T-helper 2 cell treated with Interferon-gamma antibody and Interleukin-4, amounts not matched to agents 100 ng/mL and 5 ng/mL, for 36 hours (primary cell): ENCODE measurements at regions not wholly inside any gene's neighbourhood (a gene's known extent, or its start where the extent isn't known, plus 50 kb on each side); places are given as distances from the start of the nearest gene placed in this dataset.

Source experiments
- intact Hi-C: fragments of 100-400 bp; cut with micrococcal nuclease; formaldehyde crosslinking; loops from one replicate; pipeline ENCODE4 v1.15.1; 2023

DNA sequence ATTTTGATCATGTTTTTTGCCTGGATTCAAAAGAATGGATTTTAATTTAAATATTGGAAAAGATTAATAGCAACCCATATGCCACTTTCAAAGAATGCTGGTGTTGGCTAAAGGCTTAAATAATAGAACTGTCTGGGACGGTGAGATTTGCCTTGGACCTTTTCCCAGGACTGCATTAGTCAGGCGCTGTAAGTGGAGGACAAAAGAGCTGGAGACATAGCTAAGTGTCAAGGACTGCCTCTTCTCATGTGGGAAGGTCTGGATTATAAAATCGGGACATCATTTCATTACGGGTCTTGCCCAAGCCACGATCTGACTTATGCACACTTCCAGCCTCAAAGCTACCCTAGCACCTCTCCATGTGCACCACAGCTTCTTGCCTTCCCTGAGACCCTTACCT, 458.5 kb upstream of the DEPDC1 start:
- intact Hi-C loops: no loop called here

DNA sequence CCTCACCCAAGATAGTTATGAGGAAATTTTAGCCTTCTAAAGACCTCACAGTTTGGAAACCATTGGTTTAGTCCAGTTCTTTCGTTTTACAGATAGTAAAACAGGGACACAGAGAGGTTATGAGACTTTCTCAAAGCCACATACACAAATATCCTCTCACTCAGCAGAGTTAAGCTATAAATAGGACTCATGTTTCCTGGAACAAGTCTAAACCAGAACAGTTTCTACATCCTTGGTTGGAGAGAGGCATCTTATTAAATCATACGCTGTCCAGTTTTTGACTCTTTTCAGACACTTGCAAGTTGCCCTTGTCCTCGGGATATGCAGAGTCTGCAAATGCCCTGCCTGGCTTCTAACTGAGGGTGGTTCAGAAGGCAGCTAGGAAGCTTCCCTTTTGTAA, 462.1 kb upstream of the DEPDC1 start:
- intact Hi-C loops: no loop called here

DNA sequence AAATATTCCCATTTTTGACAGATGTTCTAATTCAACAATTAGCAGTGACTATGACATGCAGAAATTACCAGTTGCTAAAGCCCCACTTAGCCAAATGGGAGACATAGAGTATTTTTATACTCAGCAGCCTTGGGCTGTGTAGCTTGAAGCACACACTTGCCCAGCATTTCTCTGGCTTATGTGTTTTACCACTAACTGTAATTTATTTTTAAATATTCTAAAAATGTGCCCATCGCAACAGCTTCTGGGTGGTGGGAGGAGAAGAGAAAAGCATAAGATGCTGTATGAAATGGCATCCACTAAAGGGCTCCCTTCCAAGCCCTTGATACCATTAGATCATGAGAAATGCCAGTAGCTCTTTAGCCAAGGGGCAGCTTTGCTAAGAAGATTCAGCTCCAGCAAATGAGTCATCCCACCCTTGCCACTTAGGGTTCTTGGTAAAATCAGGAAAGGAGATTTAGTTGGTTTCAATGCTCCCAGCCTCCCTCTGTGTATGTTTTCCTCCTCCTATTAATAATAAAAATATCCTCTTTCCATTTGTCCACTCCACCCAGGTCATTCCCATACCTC, 462.7 kb upstream of the DEPDC1 start:
- intact Hi-C loops: no loop called here

DNA sequence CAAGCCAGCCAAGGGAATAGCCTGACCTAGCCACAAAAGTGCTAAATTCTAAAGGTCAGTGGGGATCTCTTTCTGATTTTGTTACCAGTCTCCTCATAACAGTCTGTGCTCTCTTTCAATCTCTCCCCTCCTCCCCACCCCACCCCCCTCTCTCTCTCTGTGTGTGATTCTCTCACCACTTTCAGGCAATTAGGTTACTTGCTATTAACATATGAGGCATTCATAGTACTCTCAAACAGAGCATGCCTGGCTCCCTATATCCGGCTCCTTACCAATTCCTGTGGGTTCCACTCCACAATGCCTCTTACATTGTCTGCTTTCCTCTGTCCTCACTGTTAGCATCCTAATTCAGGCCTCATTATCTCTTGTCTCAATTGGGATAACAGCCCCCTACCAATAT, 464.3 kb upstream of the DEPDC1 start:
- intact Hi-C loops: no loop called here

DNA sequence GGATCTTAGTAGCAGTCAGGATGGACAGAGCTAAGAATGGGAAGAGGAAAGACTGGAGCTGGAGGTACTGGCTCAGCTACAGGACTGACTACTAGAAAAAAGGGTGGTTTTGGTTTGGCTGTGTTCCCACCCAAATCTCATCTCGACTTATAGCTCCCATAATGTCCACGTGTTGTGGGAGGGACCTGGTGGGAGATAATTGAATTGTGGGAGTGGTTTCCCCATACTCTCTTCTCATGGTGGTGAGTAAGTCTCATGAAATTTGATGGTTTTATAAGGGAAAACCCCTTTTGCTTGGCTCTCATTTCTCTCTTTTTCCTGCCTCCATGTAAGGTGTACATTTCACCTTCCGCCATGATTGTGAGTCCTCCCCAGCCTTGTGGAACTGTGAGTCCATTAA, 466.5 kb upstream of the DEPDC1 start:
- intact Hi-C loops: no loop called here

DNA sequence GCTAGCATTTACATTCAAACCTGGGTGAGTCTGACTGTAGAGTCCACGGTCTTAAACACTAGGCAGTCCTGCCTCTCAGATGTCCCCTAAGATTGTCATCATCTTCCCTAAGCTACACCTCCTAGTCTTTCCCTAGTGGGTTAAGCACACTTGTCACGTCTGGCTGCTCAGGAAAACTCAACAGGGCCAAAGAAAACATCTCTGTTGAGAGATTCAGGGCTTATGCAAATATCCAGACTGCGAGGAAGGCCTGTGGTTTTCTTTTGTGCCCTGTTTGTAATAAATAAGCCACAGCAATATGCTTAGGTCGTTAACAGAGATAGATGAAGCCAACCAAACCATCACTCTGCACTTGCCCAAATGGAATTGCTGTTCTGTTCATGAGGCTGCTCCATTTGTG, 472.6 kb upstream of the DEPDC1 start:
- intact Hi-C loops: no loop called here

DNA sequence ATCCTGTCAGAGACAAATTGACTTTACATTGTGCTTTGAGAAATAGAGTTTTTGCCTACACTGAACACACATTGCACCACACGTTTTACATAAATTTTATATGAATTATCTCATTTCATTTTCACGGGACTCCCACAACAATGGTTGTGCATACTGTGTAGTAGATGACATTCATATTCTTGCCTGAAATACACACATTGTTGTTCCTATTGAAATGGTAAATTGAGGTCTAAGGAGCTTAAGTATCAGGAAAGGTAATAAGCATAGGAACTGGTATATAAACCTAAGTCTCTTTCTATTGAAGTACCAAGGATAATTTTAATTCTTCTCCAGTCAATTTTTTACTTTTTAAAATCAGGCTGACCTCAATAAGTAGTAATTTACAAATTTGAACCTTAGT, 473.7 kb upstream of the DEPDC1 start:
- intact Hi-C loops: no loop called here

DNA sequence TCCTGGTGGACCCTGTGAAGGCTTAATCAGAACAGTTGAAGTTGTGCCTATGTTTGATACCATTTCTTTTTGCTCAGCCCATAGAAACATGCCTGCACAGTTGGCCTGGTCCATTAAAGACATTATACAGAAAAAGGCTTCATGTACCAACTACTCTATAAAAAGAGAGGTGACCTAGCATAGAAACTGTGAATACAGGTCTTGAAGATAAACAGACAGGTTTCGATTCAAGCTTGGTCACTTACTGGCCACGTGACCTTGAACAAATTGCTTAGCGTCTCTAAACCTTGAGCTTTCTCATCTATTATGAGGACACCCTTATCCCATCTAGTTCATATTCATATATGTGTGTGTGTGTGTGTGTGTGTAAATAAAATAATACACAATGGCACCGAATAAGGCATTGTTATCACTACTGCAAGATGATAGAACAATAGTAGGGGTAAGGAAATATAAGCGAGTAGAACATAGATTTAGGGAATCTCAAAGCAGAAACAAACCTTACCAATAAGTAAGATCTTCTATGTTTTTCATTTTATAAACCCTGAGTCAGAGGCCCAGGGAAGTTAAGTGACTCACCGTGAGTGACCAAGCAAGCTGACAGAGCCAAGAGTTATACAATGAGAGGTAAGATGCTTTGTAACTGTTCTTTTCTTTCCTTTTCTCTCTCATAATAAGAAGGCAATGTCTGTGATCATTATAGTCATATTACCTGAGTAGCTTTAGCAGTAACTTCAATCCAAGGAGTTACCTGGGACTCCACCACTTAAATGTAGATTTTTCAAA, 476.8 kb upstream of the DEPDC1 start:
- intact Hi-C loops: no loop called here

DNA sequence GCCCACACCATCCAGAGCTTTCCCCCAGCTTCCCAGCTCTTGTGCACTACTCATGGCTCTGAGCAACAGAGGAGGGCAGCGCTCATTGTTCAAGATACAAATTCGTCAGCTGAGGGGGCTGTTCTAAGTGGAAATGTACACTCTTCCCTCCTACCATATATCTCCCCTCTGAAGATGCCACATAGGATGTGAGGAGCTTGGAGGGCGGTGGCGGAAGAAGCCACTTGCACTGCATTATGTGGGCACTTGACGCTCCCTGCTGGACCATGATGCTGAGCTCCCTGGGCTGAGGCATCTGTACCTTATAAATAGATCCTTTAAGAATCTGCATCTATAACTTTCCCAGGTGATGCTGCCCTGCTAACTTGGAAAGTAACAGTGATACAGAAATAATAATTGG, 477.6 kb upstream of the DEPDC1 start:
- intact Hi-C loops: no loop called here

DNA sequence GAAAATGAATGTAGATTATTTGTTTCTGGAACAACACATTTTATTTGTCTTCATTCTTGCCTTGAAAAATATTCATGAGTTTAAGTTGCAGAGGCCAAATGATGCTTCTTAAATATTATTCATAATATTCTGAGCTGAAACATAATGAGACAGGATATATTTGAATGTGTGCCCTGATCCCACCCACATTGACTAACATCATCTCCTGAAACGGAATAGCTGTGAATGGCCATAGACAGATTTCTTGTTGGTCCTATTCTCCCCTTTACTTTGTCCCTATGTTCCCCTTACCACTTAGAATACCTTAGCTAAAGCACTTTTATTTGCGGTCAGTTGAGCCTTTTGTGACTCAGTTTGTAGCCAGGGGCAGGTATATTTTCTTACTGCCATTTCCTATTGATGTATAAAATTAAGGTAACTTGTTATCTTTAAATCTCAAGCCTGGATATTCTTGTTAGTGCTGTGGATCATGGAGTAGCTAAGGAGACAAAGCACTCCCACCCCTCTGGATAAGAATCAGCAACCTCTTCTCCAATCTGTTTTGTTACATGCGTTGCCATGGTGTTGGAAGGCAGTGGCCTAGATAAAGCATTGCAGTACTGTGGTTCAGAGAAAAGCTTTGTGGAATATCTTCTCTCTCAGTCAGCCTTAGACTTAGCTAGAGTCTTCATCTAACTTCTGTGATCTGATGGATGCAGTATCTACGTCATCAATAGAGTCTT, 478.5 kb upstream of the DEPDC1 start:
- intact Hi-C loops: no loop called here

DNA sequence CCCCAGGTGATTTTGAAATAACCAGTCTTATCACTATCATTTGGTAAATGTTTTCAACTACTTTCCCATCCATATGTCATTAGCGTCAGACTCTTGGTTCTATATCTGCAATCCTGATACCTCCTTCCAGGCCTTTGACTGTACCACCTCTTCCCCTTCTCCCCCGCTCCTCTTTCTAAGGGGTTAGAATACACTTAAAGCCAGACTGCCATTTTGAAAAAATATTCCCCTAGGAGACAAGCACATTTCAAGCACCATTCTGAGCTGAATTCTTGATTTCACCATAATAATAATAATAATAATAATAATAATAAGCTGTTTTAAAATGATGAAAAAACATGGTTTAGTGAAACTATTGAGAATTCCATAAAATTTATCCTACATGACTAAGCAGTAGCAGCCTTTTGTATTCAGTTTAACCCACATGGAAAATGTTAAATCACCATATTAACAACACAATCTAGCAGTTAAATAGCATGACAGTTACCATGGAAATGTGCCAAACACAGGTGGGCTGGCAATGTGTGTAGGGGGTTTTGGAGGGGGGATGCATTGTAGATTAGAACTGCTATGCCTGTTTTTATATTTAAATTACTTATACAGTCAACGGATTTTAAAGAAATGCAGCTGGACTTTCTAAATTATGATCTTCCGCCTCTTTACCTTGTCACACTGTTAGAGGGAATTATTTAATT, 480.2 kb upstream of the DEPDC1 start:
- intact Hi-C loops: no loop called here

DNA sequence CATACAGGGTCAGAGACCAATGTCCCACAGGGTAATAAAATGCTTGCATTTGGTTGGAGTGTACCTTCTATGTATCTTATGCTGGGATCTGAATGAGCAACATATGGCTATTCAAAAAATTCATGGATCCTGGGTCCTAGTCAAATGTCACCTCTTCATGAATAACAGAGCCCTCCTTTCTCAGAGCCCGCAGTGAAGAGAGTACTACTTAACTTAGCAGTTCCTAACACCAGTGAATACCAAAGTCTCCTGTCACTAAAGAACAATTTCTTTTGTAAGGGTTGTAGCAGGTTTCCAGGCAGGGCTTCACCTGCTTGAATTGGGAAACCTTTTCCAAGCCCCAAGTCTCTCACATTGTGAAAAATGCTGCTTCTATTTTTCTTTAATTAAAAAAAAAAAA, 483.0 kb upstream of the DEPDC1 start:
- intact Hi-C loops: no loop called here

DNA sequence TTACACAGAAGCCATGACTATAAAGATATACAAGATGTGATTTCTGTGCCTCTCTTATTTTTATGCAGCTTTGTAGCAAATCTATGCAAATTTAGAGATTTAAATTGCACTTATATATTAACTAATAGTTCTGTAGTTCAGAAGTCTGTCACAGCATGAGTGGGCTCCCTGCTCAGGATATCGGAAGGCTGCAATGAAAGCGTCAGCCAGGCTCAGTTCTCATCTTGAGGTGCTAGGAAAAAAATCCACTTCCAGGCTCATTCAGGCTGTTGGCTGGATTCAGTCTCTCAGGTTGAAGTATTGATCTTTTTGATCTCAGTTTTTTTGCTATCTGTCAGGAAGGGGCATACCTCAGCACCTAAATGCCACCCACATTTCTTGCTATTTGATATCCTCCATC, 487.4 kb upstream of the DEPDC1 start:
- intact Hi-C loops: no loop called here

DNA sequence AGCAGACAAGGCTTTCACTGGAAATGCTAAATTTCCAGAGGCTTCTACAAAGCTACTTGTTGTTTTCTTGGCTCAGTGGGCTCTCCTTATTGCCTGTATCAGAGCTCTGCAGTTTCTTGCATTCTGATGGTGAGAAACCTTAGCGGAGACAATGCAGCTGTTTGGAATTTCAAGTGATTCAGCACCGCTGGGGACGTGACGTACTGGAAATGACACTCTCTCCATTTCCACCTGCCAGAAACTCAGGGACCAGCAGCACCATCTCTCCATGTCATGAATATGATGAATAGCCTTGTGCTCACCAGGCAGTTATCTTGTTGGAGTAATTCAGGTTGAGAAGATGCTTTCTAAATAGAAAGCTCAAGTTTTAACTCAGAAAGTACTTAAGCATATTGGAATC, 497.2 kb upstream of the DEPDC1 start:
- intact Hi-C loops: no loop called here

DNA sequence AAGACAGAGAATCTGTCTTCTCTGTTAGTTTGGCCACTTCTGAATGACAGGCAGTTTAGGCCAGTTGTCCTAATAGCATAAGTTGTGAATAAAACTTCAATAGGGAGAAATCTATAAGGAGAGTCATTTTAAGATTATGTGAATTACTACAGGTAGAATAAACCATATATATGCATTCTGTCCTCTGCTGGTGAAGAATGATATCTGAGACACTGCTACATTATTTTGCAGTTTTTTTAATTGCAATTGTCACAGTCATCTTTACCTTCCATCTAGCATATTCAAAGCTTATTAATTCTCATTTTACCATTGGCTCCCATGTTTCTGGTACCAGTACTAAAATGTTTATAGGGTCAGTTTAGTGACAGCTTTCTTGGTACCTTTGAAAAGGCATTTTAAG, 519.6 kb upstream of the DEPDC1 start:
- intact Hi-C loops: no loop called here

DNA sequence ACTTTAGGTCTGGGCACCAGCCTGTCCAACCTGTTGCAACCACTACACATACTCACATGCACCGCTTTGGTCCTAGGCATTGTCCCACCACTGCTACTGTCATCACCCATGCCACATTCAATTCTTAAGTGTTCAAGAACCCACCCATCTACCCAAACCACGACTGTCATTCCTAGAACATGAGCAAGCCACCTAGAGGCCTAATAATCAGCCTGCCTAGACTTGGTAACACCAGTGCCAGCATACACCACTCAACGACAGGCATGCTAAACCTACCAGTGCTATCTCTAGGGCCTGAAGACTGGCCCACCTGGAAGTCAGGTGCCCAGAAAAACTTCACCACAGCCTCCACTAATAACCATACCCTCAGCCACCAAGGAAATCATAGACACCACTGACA, 532.8 kb upstream of the DEPDC1 start:
- intact Hi-C loops: no loop called here

DNA sequence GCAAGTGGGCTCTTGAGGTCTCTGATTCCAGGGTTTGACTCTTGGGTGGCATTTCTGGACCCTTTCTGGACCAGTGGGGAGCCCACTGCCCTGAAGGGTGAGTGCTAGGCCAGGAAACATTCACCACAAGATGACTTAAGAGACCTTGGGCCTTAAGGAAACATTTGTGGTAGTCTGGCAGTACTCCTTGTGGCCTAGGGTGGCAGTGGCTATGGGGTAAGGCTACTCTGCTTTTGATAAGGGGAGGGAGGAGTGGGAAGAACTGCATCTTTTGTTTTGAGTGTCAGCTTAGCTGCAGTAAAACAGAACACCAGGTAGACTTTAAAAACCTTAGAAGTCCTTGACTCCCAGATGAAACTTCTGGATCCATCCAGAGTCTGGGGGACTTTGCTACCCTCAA, 529.3 kb upstream of the LRRC7 start:
- intact Hi-C loops: no loop called here

DNA sequence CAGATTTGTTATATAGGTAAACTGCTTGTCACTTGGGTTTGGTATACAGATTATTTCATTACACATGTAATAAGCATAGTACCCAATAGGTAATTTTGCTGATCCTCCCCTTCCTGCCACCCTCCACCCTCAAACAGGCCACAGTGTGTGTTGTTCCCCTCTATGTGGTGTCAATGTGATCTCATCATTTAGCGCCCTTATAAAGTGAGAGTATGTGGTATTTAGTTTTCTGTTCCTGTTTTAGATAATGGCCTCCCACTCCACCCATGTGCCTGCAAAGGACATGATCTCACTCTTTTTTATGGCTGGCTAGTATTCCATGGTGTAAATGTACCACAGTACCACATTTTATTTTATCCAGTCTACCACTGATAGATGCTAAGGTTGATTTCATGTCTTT, 522.1 kb upstream of the LRRC7 start:
- intact Hi-C loops: no loop called here

DNA sequence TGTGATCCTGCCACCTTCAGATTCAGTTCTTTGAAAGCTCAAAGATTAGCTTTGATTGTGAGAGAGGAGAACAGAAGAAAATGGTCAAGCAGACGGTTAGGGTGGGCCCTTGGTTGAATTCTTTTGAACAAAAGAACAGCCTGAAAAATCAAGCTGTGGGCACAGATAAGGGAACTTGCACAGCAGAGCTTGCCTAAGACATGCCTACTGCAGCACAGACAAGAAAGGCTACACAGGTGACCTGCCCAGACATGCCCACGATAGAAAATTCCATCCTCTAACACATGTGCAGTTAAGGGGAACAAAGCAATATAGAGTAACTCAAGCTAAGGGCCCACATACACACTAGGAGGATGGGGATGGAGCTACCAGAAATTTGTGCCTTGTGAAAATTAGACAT, 512.5 kb upstream of the LRRC7 start:
- intact Hi-C loops: no loop called here

DNA sequence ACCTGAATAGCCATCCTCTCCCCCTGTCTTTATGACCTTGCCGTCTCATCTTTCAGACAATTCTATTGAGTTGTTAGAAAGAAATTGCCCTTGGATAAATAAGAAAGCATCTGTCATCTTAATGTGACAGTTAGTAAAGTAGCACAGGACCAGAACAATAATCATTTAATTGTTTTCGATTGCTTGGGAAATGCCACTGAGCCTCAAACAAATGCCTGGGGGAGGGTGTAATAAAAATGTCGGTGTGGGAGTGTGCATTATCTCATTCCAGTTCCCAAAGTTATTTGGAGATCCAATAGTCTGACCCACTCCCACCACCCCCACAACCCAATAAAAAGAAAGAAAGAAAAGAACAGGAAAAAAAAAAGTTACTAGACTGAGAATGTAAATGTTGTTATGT, 509.3 kb upstream of the LRRC7 start:
- intact Hi-C loops: no loop called here

DNA sequence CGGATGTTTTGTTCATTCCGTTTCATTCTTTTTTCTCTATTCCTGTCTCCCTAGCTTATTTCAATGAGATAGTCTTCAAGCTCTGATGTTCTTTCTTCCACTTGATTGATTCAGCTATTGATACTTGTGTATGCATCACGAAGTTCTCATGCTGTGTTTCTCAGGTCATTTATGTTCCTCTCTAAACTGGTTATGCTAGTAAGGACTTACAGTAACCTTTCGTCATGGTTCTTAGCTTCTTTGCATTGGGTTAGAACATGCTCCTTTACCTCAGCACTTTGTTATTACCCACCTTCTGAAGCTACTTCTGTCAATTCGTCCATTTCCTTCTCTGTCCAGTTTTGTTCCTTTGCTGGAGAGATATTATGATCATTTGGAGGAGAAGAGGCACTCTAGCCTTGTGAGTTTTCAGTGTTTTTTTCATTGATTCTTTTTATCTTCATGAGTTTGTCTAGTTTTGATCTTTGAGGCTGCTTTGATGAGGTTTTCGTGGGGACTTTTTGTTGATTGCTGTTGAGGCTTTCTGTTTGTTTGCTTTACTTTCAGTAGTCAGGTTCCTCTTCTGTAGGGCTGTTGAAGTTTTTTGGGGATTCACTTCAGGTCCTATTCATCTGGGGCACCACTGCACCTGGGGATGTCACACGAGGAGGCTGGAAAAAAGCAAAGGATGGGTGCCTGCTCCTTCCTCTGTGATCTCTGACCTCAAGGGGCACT, 496.9 kb upstream of the LRRC7 start:
- intact Hi-C loops: no loop called here

DNA sequence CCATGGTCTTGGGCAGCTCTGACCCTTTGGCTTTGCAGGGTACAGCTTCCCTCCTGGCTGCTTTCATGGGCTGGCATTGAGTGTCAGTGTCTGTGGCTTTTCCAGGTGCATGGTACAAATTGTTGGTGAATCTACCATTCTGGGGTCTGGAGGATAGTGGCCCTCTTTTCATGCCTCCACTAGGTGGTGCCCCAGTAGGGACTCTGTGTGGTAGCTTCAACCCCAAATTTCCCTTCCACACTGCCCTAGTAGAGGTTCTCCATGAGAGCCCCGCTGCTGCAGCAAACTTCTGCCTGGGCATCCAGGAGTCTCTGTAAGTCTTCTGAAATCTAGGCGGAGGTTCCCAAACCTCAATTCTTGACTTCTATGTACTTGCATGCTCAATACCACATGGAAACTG, 494.5 kb upstream of the LRRC7 start:
- intact Hi-C loops: no loop called here
